HG02610 (cell line): ENCODE measurements at regions not wholly inside any gene's neighbourhood (a gene's known extent, or its start where the extent isn't known, plus 50 kb on each side); places are given as distances from the start of the nearest gene placed in this dataset.
"Not testable (repeated sequence)": the region's sequence is repeated elsewhere in the genome, so short reads cannot be mapped to it uniquely, and the experiment has no call there.

ENCODE experiments used
- ATAC-seq: cut with Tn5 transposase; IDR thresholded peaks from one replicate; pipeline ENCODE4 v1.9.1; 2021; ENCODE audit warnings: mild to moderate bottlenecking, moderate library complexity; ENCODE audit not compliant: unreplicated experiment

DNA sequence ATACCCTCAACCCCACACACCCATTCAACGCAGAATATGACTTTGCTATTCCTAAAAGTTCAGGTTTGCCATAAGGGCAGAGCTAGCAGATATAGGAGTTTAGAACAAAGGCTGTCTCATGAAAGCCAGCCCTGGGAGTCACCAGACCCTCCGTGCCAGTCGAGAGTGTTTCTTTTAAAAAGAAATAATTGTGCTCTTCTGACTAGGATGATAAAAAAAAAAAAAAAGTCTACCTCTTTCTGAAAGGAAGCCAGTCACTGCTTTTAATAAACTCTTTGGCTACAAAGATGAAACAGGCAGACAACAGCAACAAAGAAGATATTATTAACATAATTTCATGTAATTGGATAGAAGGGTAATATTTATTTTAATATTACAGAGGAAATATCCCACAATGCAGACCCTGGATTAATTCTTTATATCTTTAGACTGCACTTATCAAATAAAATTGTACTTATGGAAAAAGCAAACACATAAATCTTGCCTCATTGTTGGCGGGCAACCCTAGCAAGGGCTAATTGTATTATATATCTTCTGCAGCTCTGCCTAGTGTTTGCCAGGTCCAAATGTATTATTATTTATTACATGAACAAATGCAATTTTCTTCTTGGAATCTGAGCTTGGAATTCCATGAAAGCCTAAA is 277.5 kb upstream of the DYNLRB2 start:
- ATAC-seq = no peak

DNA sequence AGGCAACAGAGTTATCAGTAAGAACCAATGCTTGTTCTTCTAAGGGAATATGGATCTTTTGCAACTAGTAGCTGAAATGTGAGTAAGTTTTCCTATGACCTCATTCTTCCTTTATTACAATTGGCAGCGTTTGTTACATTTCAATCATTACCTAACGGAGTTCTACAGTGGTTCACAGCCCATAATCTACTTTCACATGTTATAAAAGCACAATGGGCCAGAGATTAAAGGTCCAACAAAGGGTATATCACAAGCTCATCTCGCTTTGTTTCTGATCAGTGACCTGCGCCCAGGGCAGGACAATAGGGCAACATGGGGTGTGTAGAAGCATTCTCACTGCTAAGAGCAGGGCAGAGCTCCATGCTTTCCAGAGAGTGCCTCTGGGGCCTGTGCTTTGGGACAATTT is 279.9 kb upstream of the DYNLRB2 start:
- ATAC-seq = no peak

DNA sequence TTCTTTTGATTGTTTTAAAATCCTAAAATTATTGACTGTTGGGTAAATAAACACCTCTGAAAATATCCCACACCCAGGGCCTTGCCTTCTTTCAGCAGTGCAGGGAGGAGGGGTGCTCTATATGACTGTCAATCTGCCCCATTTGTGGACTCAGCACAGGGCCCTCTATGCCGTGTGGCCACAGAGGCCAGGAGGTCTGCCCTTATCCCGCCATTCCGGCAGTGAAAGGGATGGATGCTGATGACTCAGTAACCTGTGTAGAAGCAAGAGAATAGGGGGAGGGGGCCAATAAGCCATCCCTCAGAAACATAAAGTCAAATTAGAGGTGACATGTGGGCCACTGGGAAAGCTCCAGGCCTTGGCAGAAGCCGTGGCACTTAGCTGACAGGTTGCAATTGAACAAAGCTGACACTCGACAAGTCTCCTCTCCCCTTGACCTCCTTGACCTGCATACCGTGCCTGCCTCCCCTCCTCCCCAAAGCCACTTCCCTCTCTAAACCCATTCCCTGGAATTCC is 281.4 kb upstream of the DYNLRB2 start:
- no peak for ATAC-seq

DNA sequence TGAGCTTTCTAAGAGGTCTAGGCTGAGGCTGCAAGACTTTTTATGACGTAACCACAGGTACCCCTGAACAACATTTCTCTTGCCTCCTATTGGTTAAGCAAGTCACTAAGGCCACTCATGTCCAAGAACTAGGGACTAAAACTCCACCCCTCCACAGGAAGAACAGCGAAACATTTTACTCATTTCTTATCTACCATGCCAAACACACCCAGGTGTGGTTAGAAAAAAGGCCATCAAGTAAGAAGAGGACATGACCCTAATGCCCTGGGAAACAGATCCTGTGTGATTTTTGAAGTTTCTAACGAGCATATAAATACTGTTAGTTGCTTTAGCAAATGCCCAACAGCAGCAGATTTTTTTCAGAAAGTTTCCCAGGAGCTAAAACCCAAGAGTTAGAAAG is 282.4 kb upstream of the DYNLRB2 start:
- no peak for ATAC-seq

DNA sequence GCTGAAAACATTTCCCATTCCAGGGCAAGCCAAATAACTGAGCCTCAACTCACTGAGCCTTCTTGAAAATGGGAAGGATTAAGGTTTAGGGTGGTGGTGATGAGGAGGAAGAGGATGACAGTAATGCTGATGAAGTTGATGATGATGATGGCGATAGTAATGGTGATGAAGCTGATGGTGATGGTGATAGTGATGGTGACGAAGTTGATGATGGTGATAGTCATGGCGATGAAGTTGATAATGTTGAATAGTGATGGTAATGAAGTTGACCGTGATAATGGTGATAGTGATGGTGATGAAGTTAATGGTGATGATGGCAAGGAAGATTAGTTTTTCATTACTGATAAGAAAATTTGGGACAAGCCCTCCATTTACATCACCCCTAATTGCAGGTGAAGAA is 285.8 kb upstream of the DYNLRB2 start:
- ATAC-seq = no peak

DNA sequence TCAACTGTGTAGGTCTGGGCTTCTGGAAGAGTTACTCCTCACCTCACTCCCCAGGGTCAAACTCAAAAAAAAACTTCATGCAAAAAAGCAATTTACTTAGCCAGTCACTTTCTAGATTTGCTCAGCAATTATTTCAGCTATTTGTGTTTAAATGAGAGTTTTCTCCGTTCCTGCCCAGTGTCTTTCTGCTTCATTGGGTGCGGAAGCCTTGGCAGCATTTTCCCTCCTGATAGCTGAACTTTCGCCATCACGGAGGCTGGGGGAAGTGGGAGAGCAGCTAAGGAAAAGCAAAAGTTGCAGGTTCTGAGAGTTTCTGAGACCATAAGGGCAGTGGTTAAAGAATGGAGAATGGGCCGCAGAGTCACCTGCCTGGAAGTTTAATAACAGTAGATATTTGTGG is 287.1 kb upstream of the DYNLRB2 start:
- ATAC-seq = no peak

DNA sequence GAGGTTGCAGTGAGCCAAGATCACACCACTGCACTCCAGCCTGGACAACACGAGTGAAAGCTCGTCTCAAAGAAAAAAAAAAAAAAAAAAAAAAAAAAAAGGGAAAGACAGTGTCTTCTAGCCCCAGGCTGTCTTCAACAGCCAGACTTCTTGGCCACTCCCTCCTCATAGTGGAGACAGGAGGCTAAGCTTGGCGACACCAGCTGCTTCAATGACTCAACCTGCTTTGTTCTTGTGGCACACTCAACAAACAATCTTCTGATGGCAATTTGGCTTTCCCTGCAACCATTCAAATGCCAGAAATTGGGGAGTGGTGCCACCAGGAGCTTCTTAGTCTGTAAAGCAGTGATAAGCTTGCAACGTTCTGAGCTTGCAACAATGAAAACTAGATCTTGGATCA is 290.4 kb upstream of the DYNLRB2 start:
- ATAC-seq = no peak

DNA sequence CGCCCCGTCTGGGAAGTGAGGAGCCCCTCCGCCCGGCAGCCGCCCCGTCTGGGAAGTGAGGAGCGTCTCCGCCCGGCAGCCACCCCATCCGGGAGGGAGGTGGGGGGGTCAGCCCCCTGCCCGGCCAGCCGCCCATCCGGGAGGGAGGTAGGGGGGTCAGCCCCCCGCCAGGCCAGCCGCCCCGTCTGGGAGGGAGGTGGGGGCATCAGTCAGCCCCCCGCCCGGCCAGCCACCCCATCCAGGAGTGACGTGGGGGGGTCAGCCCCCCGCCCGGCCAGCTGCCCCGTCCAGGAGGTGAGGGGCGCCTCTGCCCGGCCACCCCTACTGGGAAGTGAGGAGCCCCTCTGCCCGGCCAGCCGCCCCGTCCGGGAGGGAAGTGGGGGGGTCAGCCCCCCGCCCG is 297.5 kb upstream of the DYNLRB2 start:
- not testable (repeated sequence) for ATAC-seq

DNA sequence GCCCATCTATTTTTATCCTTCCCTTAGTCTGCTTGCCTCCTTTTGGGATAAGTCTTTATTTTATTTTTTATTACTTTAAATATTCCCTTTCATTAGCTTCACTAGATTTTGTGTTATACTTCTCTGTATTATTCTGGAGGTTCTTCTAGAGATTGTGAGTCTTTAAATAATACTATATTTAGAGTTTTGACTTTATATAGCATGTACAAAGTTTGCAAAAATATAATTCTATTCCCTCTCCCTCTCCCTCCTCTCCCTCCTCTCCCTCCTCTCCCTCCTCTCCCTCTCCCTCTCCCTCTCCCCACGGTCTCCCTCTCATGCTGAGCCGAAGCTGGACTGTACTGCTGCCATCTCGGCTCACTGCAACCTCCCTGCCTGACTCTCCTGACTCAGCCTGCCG is 298.5 kb upstream of the DYNLRB2 start:
- not testable (repeated sequence) for ATAC-seq

DNA sequence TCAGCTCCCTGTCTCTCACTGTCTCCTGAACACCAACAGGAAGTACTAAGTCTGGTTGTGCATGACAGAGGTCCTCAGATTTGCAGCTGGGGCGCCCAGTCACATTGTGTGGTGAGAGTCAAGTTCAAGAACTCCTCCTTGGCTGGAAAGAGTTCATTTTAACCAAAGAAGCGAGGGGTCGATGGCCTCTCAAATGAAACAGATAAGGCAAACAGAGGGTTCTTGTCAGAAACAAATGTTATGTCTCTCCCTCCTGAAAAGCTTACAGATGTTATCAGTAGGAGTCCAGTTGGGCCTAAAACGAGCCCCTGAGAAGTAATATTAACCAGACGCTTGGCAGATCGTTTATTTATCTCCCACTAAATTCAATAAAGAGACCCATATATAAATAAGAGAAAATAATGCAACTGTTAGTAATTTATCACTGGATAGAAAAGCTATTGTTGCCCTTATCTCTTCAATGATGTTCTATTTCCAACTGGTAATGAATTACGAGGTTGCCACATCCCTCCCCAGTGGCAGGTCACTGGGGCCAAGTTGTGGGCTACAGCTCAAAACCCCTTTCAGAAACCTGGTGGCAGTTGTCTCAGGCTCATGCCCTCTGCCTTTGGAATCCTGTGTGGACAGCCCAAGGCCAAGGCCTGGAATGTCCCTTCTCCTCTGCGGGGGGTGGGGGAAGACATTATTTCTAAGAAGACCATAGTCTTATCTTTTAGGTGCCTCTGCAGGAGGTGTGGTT is 307.5 kb upstream of the DYNLRB2 start:
- ATAC-seq = no peak

DNA sequence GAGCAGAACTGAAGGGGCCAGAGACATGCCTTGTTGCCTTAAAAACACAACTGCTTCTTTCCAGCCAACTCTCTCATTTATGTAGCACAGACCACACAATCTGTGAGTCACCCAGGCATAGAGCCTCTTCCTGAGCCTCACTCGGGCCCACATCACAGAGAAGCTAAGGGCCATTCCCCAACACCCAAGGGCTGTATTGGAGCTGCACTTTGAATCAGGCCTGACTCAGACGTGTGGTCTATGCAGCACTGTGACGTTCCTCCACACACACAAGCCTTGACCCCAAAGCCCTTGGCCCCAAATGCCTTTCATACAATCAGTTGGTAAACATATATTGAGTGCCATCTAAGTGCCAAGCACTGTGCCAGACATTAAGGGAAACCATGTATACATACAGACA is 308.9 kb upstream of the DYNLRB2 start:
- ATAC-seq = peak; percentile 96

DNA sequence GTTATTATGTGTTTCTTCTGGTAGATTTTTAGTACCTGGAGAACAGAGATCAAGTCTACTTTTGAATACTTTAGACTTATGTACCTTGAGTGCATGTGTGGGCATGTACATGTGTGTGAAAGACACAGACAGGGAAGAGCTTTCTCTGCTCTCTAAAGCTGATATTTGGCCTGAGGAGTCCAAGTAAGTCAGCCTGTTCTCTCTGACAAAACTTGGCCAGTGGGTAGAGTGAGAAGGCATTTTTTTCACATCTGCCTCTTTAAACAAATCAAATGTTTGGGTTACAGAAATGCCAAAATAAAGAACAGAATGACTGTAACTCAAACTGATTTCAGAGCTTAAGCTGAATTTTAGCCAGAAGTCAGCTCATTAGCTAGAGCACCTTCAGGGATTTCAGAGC is 309.7 kb upstream of the DYNLRB2 start:
- no peak for ATAC-seq

DNA sequence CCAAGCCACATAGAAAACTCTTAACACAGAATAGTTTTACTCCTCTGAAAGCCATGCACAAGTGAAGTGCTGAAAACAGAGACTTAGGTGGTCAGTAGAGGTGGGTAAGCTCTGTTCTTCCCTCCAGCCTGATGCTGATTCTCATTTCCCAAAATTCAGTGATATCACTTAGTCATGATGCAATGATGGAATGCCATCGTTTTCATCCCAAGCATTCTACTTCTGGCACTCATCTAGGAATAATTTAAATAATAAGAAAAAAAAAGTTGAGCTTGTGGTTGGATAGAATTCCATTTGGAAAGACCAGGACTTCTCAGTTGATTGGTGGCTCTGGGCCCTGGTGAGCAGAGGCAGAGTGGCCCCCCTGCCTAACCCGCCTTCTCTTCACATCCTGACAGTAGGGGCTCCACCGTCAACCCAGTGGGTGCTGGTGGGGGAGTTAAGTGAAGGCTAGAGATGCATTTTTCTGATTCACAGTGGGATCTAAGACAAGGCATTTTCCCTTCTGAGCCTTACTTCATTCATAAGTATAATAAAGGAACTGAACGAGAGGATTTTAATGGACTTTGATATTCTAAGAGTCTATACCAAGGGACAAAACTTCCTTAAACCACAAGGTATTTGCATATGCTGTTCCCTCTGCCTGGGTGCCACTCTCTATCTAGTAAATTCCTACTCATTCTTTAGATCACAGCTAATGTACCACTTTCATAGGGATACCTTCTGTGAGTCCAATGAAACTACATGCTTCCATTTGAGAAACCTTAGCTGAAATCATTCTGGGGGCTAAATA is 310.3 kb upstream of the DYNLRB2 start:
- no peak for ATAC-seq

DNA sequence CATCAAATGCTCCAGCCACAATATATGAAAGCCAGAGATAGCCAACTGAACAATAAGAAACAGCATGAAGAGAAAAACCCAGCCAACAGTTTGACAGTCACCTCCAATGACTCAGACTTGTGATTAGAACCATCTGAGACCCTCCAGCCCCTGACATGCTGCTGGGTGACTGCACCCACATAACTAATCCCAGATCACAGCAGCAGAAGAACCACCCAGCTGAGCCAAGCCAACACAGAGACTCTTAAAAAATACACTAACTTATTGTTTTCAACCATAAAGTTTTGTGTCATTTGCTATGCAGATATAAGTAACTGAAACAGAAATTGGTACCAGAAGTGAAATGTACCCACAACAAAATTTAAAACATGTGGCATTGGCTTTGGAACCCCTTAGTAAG is 314.3 kb upstream of the DYNLRB2 start:
- no peak for ATAC-seq

DNA sequence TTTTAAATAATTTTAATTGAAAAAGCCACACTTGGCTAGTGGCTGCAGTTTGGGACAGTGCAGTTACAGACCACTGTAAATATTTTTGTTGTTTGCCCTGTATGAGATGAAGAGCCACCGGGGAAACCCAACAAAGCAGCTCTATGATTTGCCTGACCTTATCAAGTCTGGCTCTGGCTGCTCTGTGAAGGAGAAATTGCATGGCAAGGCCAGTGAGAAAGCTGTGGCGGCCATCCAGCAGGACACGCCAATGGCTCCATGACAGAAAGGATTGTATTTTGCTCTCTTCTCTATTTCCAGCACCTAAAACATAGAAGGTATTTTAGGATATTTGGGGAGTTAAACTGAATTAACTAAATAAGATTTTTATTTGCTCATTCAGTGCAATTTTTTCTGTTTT is 330.0 kb upstream of the DYNLRB2 start:
- ATAC-seq = no peak

DNA sequence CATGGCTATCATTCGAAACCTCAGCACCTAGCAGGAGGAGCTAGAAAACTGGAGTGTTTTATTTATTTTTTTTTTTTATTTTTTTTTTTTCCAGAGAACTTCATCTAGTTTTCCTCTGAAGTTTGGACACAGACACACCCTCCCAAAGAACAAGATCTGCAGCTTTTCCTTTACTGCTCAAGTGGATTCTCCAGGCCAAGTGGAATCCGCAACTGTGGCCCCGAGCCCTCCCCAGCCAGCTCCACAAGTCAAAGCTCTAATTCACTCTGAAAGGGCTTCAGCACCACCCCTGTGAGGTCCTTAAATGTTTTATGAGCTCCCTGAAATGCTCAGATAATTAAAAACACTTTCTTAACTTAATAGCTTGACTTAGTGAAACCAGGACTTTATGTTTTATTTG is 332.1 kb upstream of the DYNLRB2 start:
- no peak for ATAC-seq

DNA sequence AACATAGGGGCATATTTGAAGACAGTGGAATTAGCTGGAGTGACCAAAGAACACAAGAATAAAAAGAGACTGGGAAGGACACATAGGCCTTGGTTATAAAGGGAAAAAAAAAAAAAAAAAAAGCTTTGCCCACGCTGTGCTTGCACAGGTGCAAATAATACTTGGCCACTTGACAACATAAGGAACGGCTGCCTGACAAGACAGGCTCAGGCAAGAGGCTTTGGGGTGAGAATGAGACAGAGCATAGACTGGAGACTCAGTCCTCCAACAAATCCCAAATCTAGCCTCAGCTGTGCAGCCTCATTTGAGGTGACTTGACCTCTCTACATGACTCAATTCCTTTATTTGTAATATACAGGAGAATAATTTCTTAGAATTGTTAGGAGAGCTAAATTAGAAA is 332.8 kb upstream of the DYNLRB2 start:
- no peak for ATAC-seq

DNA sequence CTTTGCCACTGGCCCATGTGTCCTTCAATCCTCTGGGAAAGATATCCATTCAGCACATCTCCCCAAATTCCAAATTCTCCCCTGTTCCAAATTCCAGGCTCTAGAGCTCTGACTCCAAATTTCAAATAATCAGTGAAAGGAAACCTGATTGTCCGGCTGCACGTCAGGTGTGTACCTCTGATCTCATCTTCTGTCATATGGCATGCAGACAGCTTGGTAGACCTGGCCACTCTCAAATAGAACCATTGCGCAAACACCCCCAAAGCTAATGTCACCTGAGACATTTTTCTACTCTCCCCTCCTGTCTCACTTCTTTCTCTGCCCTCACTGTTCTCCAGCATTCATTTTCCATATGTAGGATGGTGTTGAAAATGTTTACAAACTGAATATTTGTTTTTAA is 337.0 kb upstream of the DYNLRB2 start:
- ATAC-seq = no peak

DNA sequence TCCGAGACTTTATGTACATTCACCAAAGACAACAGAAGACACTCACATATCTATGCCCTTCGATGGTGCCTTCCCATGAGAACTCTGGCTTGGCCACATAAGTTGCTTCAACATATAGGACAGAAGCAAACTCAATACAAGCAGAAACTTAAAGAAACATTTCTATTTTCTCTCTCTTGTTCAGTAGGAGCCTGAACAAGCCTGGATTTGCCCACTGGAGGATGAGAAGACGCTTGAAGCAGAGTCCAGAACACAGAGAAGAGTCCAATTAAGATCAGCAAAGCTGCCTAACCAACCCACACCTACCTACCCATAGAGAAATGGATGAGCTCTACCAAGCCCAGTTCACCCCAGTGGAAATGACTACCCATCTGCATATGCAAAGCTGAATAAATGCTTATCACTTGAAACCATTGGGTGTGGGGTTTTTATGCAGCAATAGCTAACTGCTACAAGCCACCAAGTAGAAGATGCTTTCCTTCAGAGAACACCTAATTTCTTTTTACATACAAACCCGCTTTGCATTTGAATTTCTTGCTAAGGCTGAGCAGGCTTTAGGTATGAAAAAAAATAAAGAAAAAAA is 337.9 kb upstream of the DYNLRB2 start:
- ATAC-seq = no peak

DNA sequence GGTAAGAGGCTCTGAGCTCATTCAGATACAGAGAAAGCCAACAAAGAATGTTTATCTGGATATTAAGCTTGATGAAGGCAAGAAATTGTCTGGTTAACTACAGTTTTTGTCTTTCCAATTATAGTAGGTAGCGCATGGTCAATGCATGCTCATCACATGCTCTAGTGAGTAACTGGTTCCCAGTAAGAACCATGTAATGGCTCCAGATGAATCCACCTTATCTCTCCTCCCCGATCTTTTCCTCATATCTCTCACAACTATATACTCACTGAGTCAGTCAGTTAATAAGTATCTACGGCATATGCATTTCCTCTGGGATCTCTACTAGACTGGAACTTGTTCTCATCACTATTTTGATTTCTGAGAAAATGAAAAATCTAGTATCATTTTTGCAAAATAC is 340.7 kb upstream of the DYNLRB2 start:
- ATAC-seq = no peak

DNA sequence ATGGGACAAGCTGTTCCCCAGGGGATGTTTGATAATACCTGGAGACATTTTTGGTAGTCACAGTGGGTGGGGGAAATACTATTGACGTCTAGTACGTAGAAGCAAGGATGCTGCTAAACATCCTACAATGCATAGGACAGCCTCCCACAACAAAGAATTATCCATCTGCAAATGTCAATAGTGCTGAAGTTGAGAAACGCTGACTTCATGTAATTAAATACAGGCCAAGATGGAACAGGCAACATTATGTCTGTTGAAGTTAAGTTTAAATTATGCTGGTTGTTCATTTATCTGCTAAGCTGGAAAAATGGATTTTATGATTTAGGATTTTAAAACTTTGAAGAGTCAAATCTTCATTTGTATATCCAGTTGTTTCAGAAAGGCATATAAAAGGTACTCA is 341.2 kb upstream of the DYNLRB2 start:
- ATAC-seq = no peak
